PC-9 (cell line): ENCODE measurements at regions not wholly inside any gene's neighbourhood (a gene's known extent, or its start where the extent isn't known, plus 50 kb on each side); places are given as distances from the start of the nearest gene placed in this dataset.

Experiments
- BruUV-seq: library from RNA; stranded (reverse); fragments of 400-500 nt; replicated peaks from 2 replicates; lab custom pipeline; 2021; lab: Mats Ljungman, UMichigan
- CTCF ChIA-PET: fragments of 300-600 bp; sonication (Branson Sonifier 250); formaldehyde crosslinking; loops from one replicate; lab custom pipeline; 2022; ENCODE audit warnings: antibody characterized with exemption; lab: Charles Lee
- POLR2A ChIA-PET: fragments of 300-600 bp; sonication (Branson Sonifier 250); formaldehyde crosslinking; loops from one replicate; lab custom pipeline; 2022; ENCODE audit warnings: antibody characterized with exemption; ENCODE audit not compliant: unreplicated experiment; lab: Charles Lee
- DNase-seq, 2 experiments: peaks; one replicate each; pipeline versions ENCODE4 v3.0.0 to v3.0.0-alpha.2; 2015 to 2022; ENCODE audit warnings: mixed read lengths in 1 of 2
- H2AFZ ChIP-seq: fragments of 200-600 bp; sonication (generic); 2 replicates; pipeline ENCODE4 v1.8.1; 2017; ENCODE audit warnings: antibody characterized with exemption
- H3F3A ChIP-seq: fragments of 200-600 bp; sonication (generic); 2 replicates; pipeline ENCODE4 v1.8.1; 2017; ENCODE audit warnings: antibody characterized with exemption, mild to moderate bottlenecking, low read depth; ENCODE audit not compliant: insufficient read depth
- H3K27ac ChIP-seq: fragments of 200-600 bp; sonication (generic); 2 replicates; pipeline ENCODE4 v1.6.1; 2016; ENCODE audit warnings: mixed run types
- H3K27me3 ChIP-seq: fragments of 200-600 bp; sonication (generic); 2 replicates; pipeline ENCODE4 v1.6.1; 2016; ENCODE audit warnings: low read depth, mixed run types; ENCODE audit not compliant: insufficient read depth
- H3K36me3 ChIP-seq: fragments of 200-600 bp; sonication (generic); 2 replicates; pipeline ENCODE4 v1.6.1; 2016; ENCODE audit warnings: low read depth, mixed run types
- H3K4me1 ChIP-seq: fragments of 200-600 bp; sonication (generic); replicated peaks from 2 replicates; pipeline ENCODE4 v1.6.1; 2016; ENCODE audit warnings: mixed run types; ENCODE audit not compliant: insufficient read depth
- H3K4me2 ChIP-seq: fragments of 200-600 bp; sonication (generic); 2 replicates; pipeline ENCODE4 v1.6.1; 2017; ENCODE audit warnings: mixed run types
- H3K4me3 ChIP-seq: fragments of 200-600 bp; sonication (generic); 2 replicates; pipeline ENCODE4 v1.6.1; 2016; ENCODE audit warnings: mixed run types
- H3K79me2 ChIP-seq: fragments of 200-600 bp; sonication (generic); 2 replicates; pipeline ENCODE4 v1.6.1; 2017; ENCODE audit warnings: low read depth, mixed run types
- H3K9me2 ChIP-seq: fragments of 200-600 bp; sonication (generic); 2 replicates; pipeline ENCODE4 v1.8.1; 2017; ENCODE audit warnings: mild to moderate bottlenecking; ENCODE audit not compliant: insufficient read depth
- H3K9me3 ChIP-seq: fragments of 200-600 bp; sonication (generic); 2 replicates; pipeline ENCODE4 v1.8.1; 2016; ENCODE audit warnings: low read depth; ENCODE audit not compliant: insufficient read depth
- H4K20me1 ChIP-seq: fragments of 200-600 bp; sonication (generic); 2 replicates; pipeline ENCODE4 v1.8.1; 2017; ENCODE audit not compliant: insufficient read depth
- EZH2 ChIP-seq: fragments of 200-600 bp; sonication (generic); IDR thresholded peaks from 2 replicates; pipeline ENCODE4 v1.8.0; 2017; ENCODE audit warnings: antibody characterized with exemption, low read depth
- intact Hi-C: fragments of 100-400 bp; cut with micrococcal nuclease; formaldehyde crosslinking; loops from one replicate; pipeline ENCODE4 v1.10.0; 2022; ENCODE audit not compliant: unreplicated experiment
- TF ChIP-seq, protein P1 (sequence below): fragments of 200-600 bp; sonication (generic); conservative IDR thresholded peaks from 2 replicates; pipeline ENCODE4 v1.6.1; 2017; ENCODE audit warnings: mixed run types, antibody characterized with exemption, mild to moderate bottlenecking, moderate library complexity

DNA sequence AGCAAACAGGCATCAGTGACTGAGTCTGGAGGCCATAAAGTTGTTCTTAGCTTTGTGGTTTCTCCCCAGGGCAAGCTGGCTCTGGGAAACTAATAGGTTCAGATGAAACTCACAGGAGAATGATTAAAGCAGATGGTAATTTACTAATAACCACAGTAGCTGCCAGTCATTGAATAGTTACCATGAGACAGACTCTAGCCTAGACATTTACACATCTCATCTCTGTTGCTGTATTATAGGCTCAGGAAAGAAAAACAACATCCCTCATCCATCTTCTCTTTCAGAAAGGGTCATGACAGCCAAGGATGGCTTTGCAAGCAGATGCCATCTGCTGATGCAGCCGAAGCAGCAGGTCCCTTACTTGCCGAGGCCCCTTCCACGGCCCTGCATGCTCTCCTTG lies 314.0 kb upstream of the ID2 start:
- no peak for TF ChIP-seq EZH2
- TF ChIP-seq, protein P1, sequence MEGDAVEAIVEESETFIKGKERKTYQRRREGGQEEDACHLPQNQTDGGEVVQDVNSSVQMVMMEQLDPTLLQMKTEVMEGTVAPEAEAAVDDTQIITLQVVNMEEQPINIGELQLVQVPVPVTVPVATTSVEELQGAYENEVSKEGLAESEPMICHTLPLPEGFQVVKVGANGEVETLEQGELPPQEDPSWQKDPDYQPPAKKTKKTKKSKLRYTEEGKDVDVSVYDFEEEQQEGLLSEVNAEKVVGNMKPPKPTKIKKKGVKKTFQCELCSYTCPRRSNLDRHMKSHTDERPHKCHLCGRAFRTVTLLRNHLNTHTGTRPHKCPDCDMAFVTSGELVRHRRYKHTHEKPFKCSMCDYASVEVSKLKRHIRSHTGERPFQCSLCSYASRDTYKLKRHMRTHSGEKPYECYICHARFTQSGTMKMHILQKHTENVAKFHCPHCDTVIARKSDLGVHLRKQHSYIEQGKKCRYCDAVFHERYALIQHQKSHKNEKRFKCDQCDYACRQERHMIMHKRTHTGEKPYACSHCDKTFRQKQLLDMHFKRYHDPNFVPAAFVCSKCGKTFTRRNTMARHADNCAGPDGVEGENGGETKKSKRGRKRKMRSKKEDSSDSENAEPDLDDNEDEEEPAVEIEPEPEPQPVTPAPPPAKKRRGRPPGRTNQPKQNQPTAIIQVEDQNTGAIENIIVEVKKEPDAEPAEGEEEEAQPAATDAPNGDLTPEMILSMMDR, result no peak
- intact Hi-C loops, result no loop called here

DNA sequence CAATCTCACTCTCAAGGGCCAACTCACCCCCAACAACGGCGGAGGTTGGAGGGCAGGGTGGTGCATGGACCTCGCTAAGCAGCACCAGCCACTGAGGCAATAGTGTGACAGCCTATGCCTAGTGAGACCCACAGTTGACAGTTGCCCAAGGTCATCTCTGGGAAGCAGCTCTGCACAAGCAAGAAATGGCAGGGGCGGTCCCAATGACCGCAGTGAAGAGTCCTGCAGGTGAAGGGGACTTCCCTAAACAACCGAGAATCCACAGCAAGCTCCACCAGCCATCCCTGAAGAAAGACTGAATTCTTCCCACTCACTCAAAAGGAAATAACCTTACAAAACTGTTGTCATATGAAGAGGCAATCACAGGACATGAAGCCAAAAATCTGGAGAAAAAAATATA lies 313.4 kb upstream of the ID2 start:
- H3K27me3 ChIP-seq, result peaks cover 75% of the 10 kb centered on the region
- no peak overlapping the region for H3K4me2 ChIP-seq
- no peaks in the 10 kb centered on the region for H3K9me2 ChIP-seq
- no peaks in the 10 kb centered on the region for H3F3A ChIP-seq
- H3K9me3 ChIP-seq, result 0 out of 2 replicates have a peak, but pooled peaks cover 4% of the 10 kb centered on the region
- BruUV-seq, result no TSS peak
- intact Hi-C loops, result no loop called here
- no peak overlapping the region for H2AFZ ChIP-seq
- CTCF ChIA-PET, result no interaction called here
- H3K4me1 ChIP-seq, result no peaks in the 10 kb centered on the region
- H3K4me3 ChIP-seq, result no peak overlapping the region
- POLR2A ChIA-PET, result no interaction called here
- no peak for TF ChIP-seq EZH2
- TF ChIP-seq, protein P1, result no peak
- H3K36me3 ChIP-seq, result no peaks in the 10 kb centered on the region
- H3K27ac ChIP-seq, result no peak overlapping the region
- no peak for DNase-seq
- H3K79me2 ChIP-seq, result no peaks in the 10 kb centered on the region
- no peaks in the 10 kb centered on the region; the same call in 1 of the 2 replicates for H4K20me1 ChIP-seq

More for the DNA sequence above, 314.0 kb upstream of the ID2 start:
- Histone ChIP-seq H3K79me2 (no peaks in the 10 kb centered on the region), H3K4me2 (no peak overlapping the region), H2AFZ (no peak overlapping the region), H3K9me2 (no peaks in the 10 kb centered on the region), H3F3A (no peaks in the 10 kb centered on the region), H4K20me1 (no peaks in the 10 kb centered on the region; the same call in 1 of the 2 replicates), H3K4me1 (no peaks in the 10 kb centered on the region), H3K27ac (no peak overlapping the region), H3K27me3 (peaks cover 81% of the 10 kb centered on the region), H3K36me3 (no peaks in the 10 kb centered on the region), H3K9me3 (no peaks in the 10 kb centered on the region), H3K4me3 (no peak overlapping the region)
- BruUV-seq, result no TSS peak
- no peak for DNase-seq
- CTCF ChIA-PET, result no interaction called here
- POLR2A ChIA-PET, result no interaction called here

DNA sequence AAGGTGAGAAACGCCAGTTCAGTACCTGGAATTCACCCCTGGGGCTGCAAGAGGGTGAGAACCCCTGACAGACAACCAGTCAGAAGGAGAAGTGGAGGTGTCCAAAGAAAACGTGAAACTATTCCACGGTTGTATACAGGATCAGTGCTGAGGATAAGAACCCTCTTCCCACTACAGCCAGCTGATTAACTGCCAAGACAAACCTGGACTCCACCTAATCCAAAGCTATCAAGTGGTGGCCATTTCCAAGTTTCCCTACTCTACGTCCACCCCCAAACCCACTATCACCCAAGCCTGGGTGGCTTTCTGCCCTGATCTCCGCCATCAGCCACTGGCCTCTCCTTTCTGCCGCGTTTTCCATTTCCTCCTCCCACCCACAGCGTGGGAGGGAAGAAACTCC lies 312.3 kb upstream of the ID2 start:
- Histone ChIP-seq H3K27ac (no peak overlapping the region), H4K20me1 (no peaks in the 10 kb centered on the region; the same call in 1 of the 2 replicates), H3K9me2 (no peaks in the 10 kb centered on the region), H3K36me3 (no peaks in the 10 kb centered on the region), H3K79me2 (no peaks in the 10 kb centered on the region), H3K4me2 (no peak overlapping the region), H3F3A (no peaks in the 10 kb centered on the region), H3K4me1 (no peaks in the 10 kb centered on the region), H3K4me3 (no peak overlapping the region), H2AFZ (no peak overlapping the region), H3K9me3 (0 out of 2 replicates have a peak, but pooled peaks cover 5% of the 10 kb centered on the region), H3K27me3 (peaks cover 67% of the 10 kb centered on the region)
- intact Hi-C loops, result no loop called here
- CTCF ChIA-PET, result no interaction called here
- DNase-seq, result no peak
- no TSS peak for BruUV-seq
- TF ChIP-seq EZH2, result no peak
- TF ChIP-seq, protein P1, result no peak
- POLR2A ChIA-PET, result no interaction called here
